ENCODE measurements at regions not wholly inside any gene's neighbourhood (a gene's known extent, or its start where the extent isn't known, plus 50 kb on each side); places are given as distances from the start of the nearest gene placed in this dataset.

GRCh38 chr3:31145062-31145461, 250.6 kb upstream of the GADL1 start:
- no peak overlapping the region for H3K4me2 ChIP-seq (ENCODE audit: low read length)
- H3K4me1 ChIP-seq (ENCODE audit: insufficient read depth, low read length): no peaks in the 10 kb centered on the region
- peaks cover 3% of the 10 kb centered on the region for H3K9me3 ChIP-seq (ENCODE audit: insufficient read depth, low read depth, low read length)
- H3K4me3 ChIP-seq (ENCODE audit: insufficient read depth, low read depth, low read length): no peak overlapping the region
- no peak for DNase-seq (ENCODE audit: low read depth)
- H3K4me1 Mint-ChIP-seq (ENCODE audit: low read depth, unreplicated experiment): no peaks in the 10 kb centered on the region
- TF ChIP-seq CTCF (IDR thresholded peaks at IDR 0.05; ENCODE audit: insufficient read depth, low read depth, low read length) (no peak), EZH2 (IDR thresholded peaks at IDR 0.05; ENCODE audit: insufficient read depth, low read length) (no peak)
- H3K36me3 Mint-ChIP-seq (ENCODE audit: low read depth, unreplicated experiment): no peaks in the 10 kb centered on the region
- H2AFZ ChIP-seq (ENCODE audit: low read depth, low read length): no peak overlapping the region
- no peaks in the 10 kb centered on the region for H3K27me3 Mint-ChIP-seq (ENCODE audit: low read depth, unreplicated experiment)
- no peaks in the 10 kb centered on the region for H3K79me2 ChIP-seq (ENCODE audit: insufficient read depth, low read length)
- no peak overlapping the region for H3K9ac ChIP-seq (ENCODE audit: low read length)
- H3K4me3 Mint-ChIP-seq (ENCODE audit: unreplicated experiment): no peak overlapping the region
- H3K36me3 ChIP-seq (ENCODE audit: insufficient read depth, low read length): no peaks in the 10 kb centered on the region
- no peak overlapping the region for H3K27ac Mint-ChIP-seq (ENCODE audit: unreplicated experiment)
- FAIRE-seq: no peak
- peaks cover 8% of the 10 kb centered on the region for H3K9me3 Mint-ChIP-seq (ENCODE audit: unreplicated experiment)
- no peak overlapping the region for H3K27ac ChIP-seq (ENCODE audit: low read depth, low read length)
- H4K20me1 ChIP-seq (ENCODE audit: insufficient read depth, low read length): no peaks in the 10 kb centered on the region
- no peaks in the 10 kb centered on the region for H3K27me3 ChIP-seq (ENCODE audit: insufficient read depth, low read length)

- Mint-ChIP-seq H3K9me3 (ENCODE audit: unreplicated experiment) (peaks cover 17% of the 10 kb centered on the region), H3K36me3 (ENCODE audit: low read depth, unreplicated experiment) (no peaks in the 10 kb centered on the region), H3K4me3 (ENCODE audit: unreplicated experiment) (no peak overlapping the region), H3K4me1 (ENCODE audit: low read depth, unreplicated experiment) (no peaks in the 10 kb centered on the region), H3K27me3 (ENCODE audit: low read depth, unreplicated experiment) (no peaks in the 10 kb centered on the region), H3K27ac (ENCODE audit: unreplicated experiment) (no peak overlapping the region)
- H3K9ac ChIP-seq (ENCODE audit: low read length): no peak overlapping the region
- H3K27ac ChIP-seq (ENCODE audit: low read depth, low read length): no peak overlapping the region
- H3K36me3 ChIP-seq (ENCODE audit: insufficient read depth, low read length): no peaks in the 10 kb centered on the region
- no peak overlapping the region for H3K4me2 ChIP-seq (ENCODE audit: low read length)
- H4K20me1 ChIP-seq (ENCODE audit: insufficient read depth, low read length): no peaks in the 10 kb centered on the region
- H2AFZ ChIP-seq (ENCODE audit: low read depth, low read length): no peak overlapping the region
- no peaks in the 10 kb centered on the region for H3K27me3 ChIP-seq (ENCODE audit: insufficient read depth, low read length)
- no peak for FAIRE-seq
- no peaks in the 10 kb centered on the region for H3K79me2 ChIP-seq (ENCODE audit: insufficient read depth, low read length)
- H3K9me3 ChIP-seq (ENCODE audit: insufficient read depth, low read depth, low read length): peaks cover 3% of the 10 kb centered on the region
- TF ChIP-seq CTCF (IDR thresholded peaks at IDR 0.05; ENCODE audit: insufficient read depth, low read depth, low read length) (no peak), EZH2 (IDR thresholded peaks at IDR 0.05; ENCODE audit: insufficient read depth, low read length) (no peak)
- no peak overlapping the region for H3K4me3 ChIP-seq (ENCODE audit: insufficient read depth, low read depth, low read length)
- H3K4me1 ChIP-seq (ENCODE audit: insufficient read depth, low read length): no peaks in the 10 kb centered on the region
- no peak for DNase-seq (ENCODE audit: low read depth)
These were observed 253.1 kb upstream of the GADL1 start for GRCh38 chr3:31147550-31147949.

GRCh38 chr3:31157047-31157694, 262.7 kb upstream of the GADL1 start:
- H3K9ac ChIP-seq (ENCODE audit: low read length): no peak overlapping the region
- no peaks in the 10 kb centered on the region for H4K20me1 ChIP-seq (ENCODE audit: insufficient read depth, low read length)
- TF ChIP-seq EZH2 (IDR thresholded peaks at IDR 0.05; ENCODE audit: insufficient read depth, low read length) (no peak), CTCF (IDR thresholded peaks at IDR 0.05; ENCODE audit: insufficient read depth, low read depth, low read length) (no peak)
- H3K79me2 ChIP-seq (ENCODE audit: insufficient read depth, low read length): no peaks in the 10 kb centered on the region
- H3K27ac Mint-ChIP-seq (ENCODE audit: unreplicated experiment): no peak overlapping the region
- FAIRE-seq: no peak
- H3K36me3 Mint-ChIP-seq (ENCODE audit: low read depth, unreplicated experiment): no peaks in the 10 kb centered on the region
- H3K4me1 ChIP-seq (ENCODE audit: insufficient read depth, low read length): no peaks in the 10 kb centered on the region
- H2AFZ ChIP-seq (ENCODE audit: low read depth, low read length): no peak overlapping the region
- H3K4me3 ChIP-seq (ENCODE audit: insufficient read depth, low read depth, low read length): no peak overlapping the region
- H3K27me3 Mint-ChIP-seq (ENCODE audit: low read depth, unreplicated experiment): no peaks in the 10 kb centered on the region
- DNase-seq (ENCODE audit: low read depth): no peak
- H3K4me2 ChIP-seq (ENCODE audit: low read length): no peak overlapping the region
- no peak overlapping the region for H3K27ac ChIP-seq (ENCODE audit: low read depth, low read length)
- no peaks in the 10 kb centered on the region for H3K9me3 Mint-ChIP-seq (ENCODE audit: unreplicated experiment)
- no peaks in the 10 kb centered on the region for H3K9me3 ChIP-seq (ENCODE audit: insufficient read depth, low read depth, low read length)
- H3K4me3 Mint-ChIP-seq (ENCODE audit: unreplicated experiment): no peak overlapping the region
- H3K27me3 ChIP-seq (ENCODE audit: insufficient read depth, low read length): no peaks in the 10 kb centered on the region
- no peaks in the 10 kb centered on the region for H3K36me3 ChIP-seq (ENCODE audit: insufficient read depth, low read length)
- H3K4me1 Mint-ChIP-seq (ENCODE audit: low read depth, unreplicated experiment): peaks cover 3% of the 10 kb centered on the region
